SHP77 treated with DMSO at 0.1 percent for 48 hours (cell line): ENCODE measurements at regions not wholly inside any gene's neighbourhood (a gene's known extent, or its start where the extent isn't known, plus 50 kb on each side); places are given as distances from the start of the nearest gene placed in this dataset.
"Not testable (repeated sequence)": the region's sequence is repeated elsewhere in the genome, so short reads cannot be mapped to it uniquely, and the experiment has no call there.

Experiments
- DNase-seq: peaks from one replicate; lab custom pipeline; 2025; lab: John Stamatoyannopoulos, UW

- no peak for DNase-seq
These were observed 130.3 kb upstream of the BTN3A2 start for GRCh38 chr6:26234421-26235301.

GRCh38 chr6:26235302-26235670 is 129.7 kb upstream of the BTN3A2 start:
- no peak for DNase-seq

GRCh38 chr6:26239415-26239814 is 125.6 kb upstream of the BTN3A2 start:
- DNase-seq, result not testable (repeated sequence)

GRCh38 chr6:26240157-26241032 is 124.6 kb upstream of the BTN3A2 start:
- DNase-seq, result no peak

- DNase-seq, result no peak
These were observed 123.7 kb upstream of the BTN3A2 start for GRCh38 chr6:26241033-26241895.

- DNase-seq, result no peak
These were observed 121.9 kb upstream of the BTN3A2 start for GRCh38 chr6:26243132-26243531.

GRCh38 chr6:26243752-26244151 is 121.2 kb upstream of the BTN3A2 start:
- no peak for DNase-seq

- DNase-seq, result no peak
These were observed 118.9 kb upstream of the BTN3A2 start for GRCh38 chr6:26246058-26246457.

- DNase-seq, result no peak
These were observed 118.4 kb upstream of the BTN3A2 start for GRCh38 chr6:26246553-26246952.

- DNase-seq, result no peak
These were observed 115.4 kb upstream of the BTN3A2 start for GRCh38 chr6:26249707-26249956.

GRCh38 chr6:26249957-26250697 is 114.9 kb upstream of the BTN3A2 start:
- no peak for DNase-seq

GRCh38 chr6:26250698-26251044 is 114.3 kb upstream of the BTN3A2 start:
- DNase-seq, result no peak

GRCh38 chr6:26251354-26252076 is 113.5 kb upstream of the BTN3A2 start:
- peak; percentile 95 for DNase-seq

GRCh38 chr6:26252077-26252472 is 112.9 kb upstream of the BTN3A2 start:
- DNase-seq, result no peak

GRCh38 chr6:26254724-26255123 is 110.3 kb upstream of the BTN3A2 start:
- no peak for DNase-seq

GRCh38 chr6:26257272-26257671 is 107.7 kb upstream of the BTN3A2 start:
- DNase-seq, result no peak

- no peak for DNase-seq
These were observed 106.6 kb upstream of the BTN3A2 start for GRCh38 chr6:26258212-26258977.

- no peak for DNase-seq
These were observed 104.8 kb upstream of the BTN3A2 start for GRCh38 chr6:26260110-26260637.

GRCh38 chr6:26260725-26261490 is 104.1 kb upstream of the BTN3A2 start:
- DNase-seq, result no peak
